Peyer's patch (tissue), 4 donors: ENCODE measurements at regions not wholly inside any gene's neighbourhood (a gene's known extent, or its start where the extent isn't known, plus 50 kb on each side); places are given as distances from the start of the nearest gene placed in this dataset.

Source experiments
- DNase-seq, 3 donors: peaks; one replicate each; pipeline ENCODE4 v3.0.0-alpha.2; 2017 to 2019
- H3K27ac ChIP-seq, 4 donors: fragments of 200-600 bp; sonication (generic); one replicate each; pipeline ENCODE4 v1.5.1; 2016 to 2019
- H3K27me3 ChIP-seq, 2 donors: fragments of 200-600 bp; sonication (generic); one replicate each; pipeline ENCODE4 v1.5.1; 2019
- H3K36me3 ChIP-seq, 3 donors: fragments of 200-600 bp; sonication (generic); one replicate each; pipeline ENCODE4 v1.5.1; 2016 to 2019
- H3K4me1 ChIP-seq, 4 donors: fragments of 200-600 bp; sonication (generic); one replicate each; pipeline ENCODE4 v1.5.1; 2016 to 2019
- H3K4me3 ChIP-seq, 4 donors: fragments of 200-600 bp; sonication (generic); 1 replicate in 3 of 4; 2 replicates in 1 of 4; pipeline ENCODE4 v1.5.1; 2016 to 2019; ENCODE audit warnings: mild to moderate bottlenecking in 1 of 4
- H3K9me3 ChIP-seq, 4 donors: fragments of 200-600 bp; sonication (generic); one replicate each; pipeline ENCODE4 v1.5.1; 2016 to 2019; ENCODE audit warnings: mild to moderate bottlenecking in 1 of 4
- CTCF ChIP-seq, 6 experiments: fragments of 450-650 bp in 4 of 6; fragments of 200-600 bp in 2 of 6; sonication (generic) in 1 of 6; IDR thresholded peaks; one replicate each; pipeline ENCODE4 v1.5.1; 2017 to 2019; ENCODE audit warnings: antibody characterized with exemption in 6 of 6, mild to moderate bottlenecking in 3 of 6, moderate library complexity in 1 of 6
- POLR2A ChIP-seq, 2 donors: fragments of 450-650 bp; IDR thresholded peaks; one replicate each; pipeline ENCODE4 v1.5.1; 2017; ENCODE audit warnings: antibody characterized with exemption in 2 of 2, mild to moderate bottlenecking in 2 of 2, moderate library complexity in 2 of 2

- no peaks in the 10 kb centered on the region for H3K27me3 ChIP-seq
- no peak for DNase-seq
- no peaks in the 10 kb centered on the region for H3K9me3 ChIP-seq
- H3K27ac ChIP-seq: no peak overlapping the region
- no peak overlapping the region for H3K4me3 ChIP-seq
- H3K4me1 ChIP-seq: no peaks in the 10 kb centered on the region
- H3K36me3 ChIP-seq: no peaks in the 10 kb centered on the region
- TF ChIP-seq CTCF (IDR thresholded peaks at IDR 0.05): no peak
- no peak for TF ChIP-seq POLR2A (IDR thresholded peaks at IDR 0.05)
Measured at GRCh38 chr7:69516238-69516820, 81.9 kb upstream of the AUTS2 start.

GRCh38 chr7:69517985-69518704, 80.1 kb upstream of the AUTS2 start:
- Histone ChIP-seq H3K27me3 (no peaks in the 10 kb centered on the region), H3K4me3 (no peak overlapping the region), H3K9me3 (no peaks in the 10 kb centered on the region), H3K27ac (no peak overlapping the region), H3K36me3 (no peaks in the 10 kb centered on the region), H3K4me1 (no peaks in the 10 kb centered on the region)
- no peak for DNase-seq
- no peak for TF ChIP-seq POLR2A (IDR thresholded peaks at IDR 0.05)
- TF ChIP-seq CTCF (IDR thresholded peaks at IDR 0.05): no peak

GRCh38 chr7:69518705-69519077, 79.6 kb upstream of the AUTS2 start:
- H3K27ac ChIP-seq: no peak overlapping the region
- no peaks in the 10 kb centered on the region for H3K9me3 ChIP-seq
- H3K36me3 ChIP-seq: no peaks in the 10 kb centered on the region
- no peak for DNase-seq
- H3K27me3 ChIP-seq: no peaks in the 10 kb centered on the region
- no peaks in the 10 kb centered on the region for H3K4me1 ChIP-seq
- H3K4me3 ChIP-seq: no peak overlapping the region
- TF ChIP-seq CTCF (IDR thresholded peaks at IDR 0.05): no peak
- TF ChIP-seq POLR2A (IDR thresholded peaks at IDR 0.05): no peak

GRCh38 chr7:69526570-69526969, 71.7 kb upstream of the AUTS2 start:
- H3K4me1 ChIP-seq: no peaks in the 10 kb centered on the region
- no peaks in the 10 kb centered on the region for H3K9me3 ChIP-seq
- no peak overlapping the region for H3K4me3 ChIP-seq

GRCh38 chr7:69527706-69528105, 70.6 kb upstream of the AUTS2 start:
- H3K27me3 ChIP-seq: no peaks in the 10 kb centered on the region
- H3K4me1 ChIP-seq: no peaks in the 10 kb centered on the region
- no peaks in the 10 kb centered on the region for H3K36me3 ChIP-seq
- H3K9me3 ChIP-seq: no peaks in the 10 kb centered on the region
- TF ChIP-seq POLR2A (IDR thresholded peaks at IDR 0.05): no peak
- DNase-seq: no peak
- H3K4me3 ChIP-seq: no peak overlapping the region
- no peak overlapping the region for H3K27ac ChIP-seq

More at GRCh38 chr7:69526570-69526969, 71.7 kb upstream of the AUTS2 start:
- DNase-seq: no peak
- Histone ChIP-seq H3K27me3 (no peaks in the 10 kb centered on the region), H3K36me3 (no peaks in the 10 kb centered on the region), H3K27ac (no peak overlapping the region)
- no peak for TF ChIP-seq CTCF (IDR thresholded peaks at IDR 0.05)
- TF ChIP-seq POLR2A (IDR thresholded peaks at IDR 0.05): no peak

GRCh38 chr7:69531050-69531449, 67.2 kb upstream of the AUTS2 start:
- TF ChIP-seq POLR2A (IDR thresholded peaks at IDR 0.05) (no peak), CTCF (IDR thresholded peaks at IDR 0.05) (no peak)
- no peaks in the 10 kb centered on the region for H3K27me3 ChIP-seq
- H3K4me3 ChIP-seq: no peak overlapping the region
- no peaks in the 10 kb centered on the region for H3K4me1 ChIP-seq
- no peak overlapping the region for H3K27ac ChIP-seq
- no peaks in the 10 kb centered on the region for H3K9me3 ChIP-seq
- H3K36me3 ChIP-seq: no peaks in the 10 kb centered on the region
- no peak for DNase-seq
